HG03460 (cell line): ENCODE measurements at regions not wholly inside any gene's neighbourhood (a gene's known extent, or its start where the extent isn't known, plus 50 kb on each side); places are given as distances from the start of the nearest gene placed in this dataset.
"Not testable (repeated sequence)": the region's sequence is repeated elsewhere in the genome, so short reads cannot be mapped to it uniquely, and the experiment has no call there.

Experiments
- ATAC-seq: cut with Tn5 transposase; IDR thresholded peaks from one replicate; pipeline ENCODE4 v1.9.1; 2021; ENCODE audit not compliant: unreplicated experiment

- no peak for ATAC-seq
These were observed 176.2 kb downstream of the SMC2 start for GRCh38 chr9:104269996-104270963.

DNA sequence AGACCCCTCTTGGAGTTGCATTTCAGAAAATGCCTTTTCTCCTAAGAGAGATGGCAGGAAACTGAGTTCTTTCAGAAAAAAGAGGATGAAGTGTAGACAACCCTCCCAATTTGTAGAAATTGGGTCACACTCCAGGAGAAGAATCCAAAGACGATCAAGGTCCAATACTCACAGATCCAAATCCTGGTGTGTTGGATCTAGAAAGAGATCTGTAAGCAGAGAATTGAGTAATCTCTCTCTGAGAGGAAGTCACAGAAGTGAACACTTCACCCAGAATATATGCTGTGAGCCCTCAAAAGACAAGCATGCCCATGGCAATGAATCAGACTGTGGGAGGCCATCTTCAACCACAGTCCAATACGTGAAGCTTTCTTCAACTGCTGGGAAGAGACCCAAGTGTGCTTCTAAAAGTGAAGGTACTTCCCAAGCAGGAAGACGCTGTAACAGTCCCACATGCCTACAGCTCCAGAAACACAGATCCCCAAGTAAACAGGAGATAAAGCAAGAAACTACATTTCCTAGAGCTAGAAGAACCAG lies 182.7 kb downstream of the SMC2 start:
- ATAC-seq, result no peak

DNA sequence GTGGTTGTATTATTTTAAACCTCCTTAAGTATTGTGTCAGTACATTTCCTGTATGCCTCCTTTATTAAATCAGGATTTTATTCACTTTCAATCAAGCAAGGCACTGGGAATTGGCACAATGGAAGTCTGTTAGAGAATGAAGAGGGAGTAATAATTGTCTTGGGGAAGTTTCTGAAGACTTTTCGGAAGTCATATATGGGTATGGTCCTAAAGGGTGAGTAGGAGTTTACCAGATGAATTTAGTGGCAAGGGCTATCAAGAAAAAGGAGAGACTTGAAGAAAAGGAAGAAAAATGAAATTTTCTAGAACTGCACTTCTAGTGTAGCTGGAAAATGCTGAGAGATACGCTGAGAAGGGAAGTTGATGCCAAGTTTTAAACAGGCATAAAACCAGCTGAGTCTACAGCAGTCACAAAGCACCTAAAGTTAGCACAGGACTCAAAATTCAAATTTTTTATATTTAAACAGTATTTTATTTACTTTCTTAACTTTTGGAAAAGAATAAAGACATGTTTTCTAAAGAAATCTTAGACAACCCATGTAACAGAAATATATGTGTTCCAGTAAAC lies 184.9 kb downstream of the SMC2 start:
- ATAC-seq, result no peak

DNA sequence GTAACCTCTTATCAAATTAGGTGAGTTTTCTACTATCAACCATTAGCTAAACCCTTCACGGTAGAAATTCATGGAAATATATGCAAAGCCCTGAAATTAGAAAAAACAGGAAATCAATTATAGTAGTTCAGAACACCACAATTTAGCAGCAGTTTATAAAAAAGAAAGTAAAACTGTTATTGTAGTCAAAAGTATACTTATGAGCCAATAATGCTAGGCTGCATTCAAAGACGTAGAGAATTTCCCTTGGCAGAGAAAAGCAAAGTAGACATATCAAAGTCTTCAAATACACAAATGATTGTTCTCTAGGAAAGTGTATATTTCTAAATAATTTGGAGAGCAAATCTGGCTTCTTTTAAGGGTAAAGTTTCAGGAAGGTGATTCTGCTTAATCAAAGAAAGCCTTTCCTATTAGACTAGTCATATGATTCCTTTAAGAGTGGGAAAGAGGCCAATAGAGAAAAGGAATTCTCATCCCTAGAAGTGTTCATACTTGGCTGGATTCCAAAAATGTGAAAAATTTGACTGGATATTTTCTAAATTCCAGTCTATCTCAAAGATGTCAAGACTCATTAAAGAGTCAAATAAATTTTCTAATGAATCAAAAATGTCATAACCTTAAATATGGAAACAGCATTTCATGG lies 185.5 kb downstream of the SMC2 start:
- ATAC-seq, result no peak

- ATAC-seq, result no peak
These were observed 186.1 kb downstream of the SMC2 start for GRCh38 chr9:104280178-104280560.

DNA sequence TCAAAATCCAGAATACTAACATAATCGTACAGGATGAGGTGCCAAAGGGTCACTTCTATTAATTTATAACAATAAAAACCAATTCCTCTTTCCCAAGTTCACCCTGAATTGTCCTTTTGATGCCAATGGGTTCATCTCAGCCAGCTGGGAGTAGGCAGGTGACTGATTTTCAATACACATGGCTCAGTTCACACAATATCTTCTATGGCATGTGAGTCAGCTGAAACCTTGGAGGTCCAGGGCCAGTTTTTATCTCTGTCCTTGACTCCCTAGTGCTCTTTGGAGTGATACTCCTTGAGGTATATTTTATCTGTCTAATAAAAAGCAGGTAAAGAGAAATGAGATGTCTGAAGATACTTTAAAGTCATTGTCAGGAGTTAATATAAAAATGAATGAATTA lies 186.6 kb downstream of the SMC2 start:
- no peak for ATAC-seq

GRCh38 chr9:104286187-104286586 lies 192.1 kb downstream of the SMC2 start:
- ATAC-seq, result no peak

DNA sequence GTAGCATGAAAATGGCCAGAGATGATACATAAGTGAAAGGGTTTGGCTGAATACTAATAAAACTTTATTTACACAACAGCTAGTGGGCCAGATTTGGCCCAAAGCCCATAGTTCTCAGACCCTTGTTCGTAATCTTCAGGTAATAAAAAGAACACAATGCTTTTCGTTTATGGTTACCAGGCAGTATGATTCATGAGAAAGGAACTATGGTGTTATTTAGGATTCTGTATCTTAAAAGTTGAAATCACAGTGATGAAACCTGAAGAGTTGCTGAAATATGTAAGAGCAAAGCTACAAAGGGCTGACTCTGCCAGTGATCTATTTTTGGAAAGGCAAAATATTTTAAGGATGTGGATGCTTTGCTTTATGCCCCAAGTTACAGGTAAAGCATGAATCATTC lies 192.7 kb downstream of the SMC2 start:
- no peak for ATAC-seq

DNA sequence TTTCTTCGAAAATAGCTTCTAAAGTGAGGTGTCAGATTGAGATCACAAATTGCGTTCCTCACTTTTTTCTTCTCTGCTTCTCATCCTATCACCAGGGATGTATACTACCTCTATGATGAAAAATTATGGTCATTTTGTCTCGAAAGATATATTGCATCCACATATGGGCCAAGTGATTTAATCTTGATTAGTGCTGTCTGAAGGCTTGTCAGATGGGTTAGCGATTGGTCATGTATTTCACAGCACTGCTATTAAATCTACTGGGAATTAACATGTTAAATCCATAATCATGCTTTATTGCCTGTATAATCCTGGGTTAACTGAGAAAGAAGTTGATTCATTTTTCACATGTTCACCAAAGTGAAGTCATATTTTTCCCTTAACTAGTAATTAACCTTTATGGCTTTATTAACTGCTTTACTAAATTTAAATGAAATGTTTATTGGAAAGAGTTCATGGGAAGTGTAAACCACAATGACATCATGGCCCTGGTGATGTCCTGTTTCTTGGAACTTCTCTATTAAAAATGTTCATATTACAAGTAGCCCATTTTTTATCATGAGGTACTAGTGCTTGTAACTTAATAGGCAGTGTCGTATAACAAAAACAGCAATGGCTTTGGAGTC lies 193.3 kb downstream of the SMC2 start:
- ATAC-seq, result no peak

GRCh38 chr9:104293877-104294276 lies 199.8 kb downstream of the SMC2 start:
- no peak for ATAC-seq

GRCh38 chr9:104300124-104300523 lies 203.9 kb upstream of the OR13F1 start:
- no peak for ATAC-seq

GRCh38 chr9:104301755-104302154 lies 202.3 kb upstream of the OR13F1 start:
- ATAC-seq, result no peak

GRCh38 chr9:104302775-104303174 lies 201.3 kb upstream of the OR13F1 start:
- ATAC-seq, result no peak

GRCh38 chr9:104304925-104305324 lies 199.1 kb upstream of the OR13F1 start:
- no peak for ATAC-seq

DNA sequence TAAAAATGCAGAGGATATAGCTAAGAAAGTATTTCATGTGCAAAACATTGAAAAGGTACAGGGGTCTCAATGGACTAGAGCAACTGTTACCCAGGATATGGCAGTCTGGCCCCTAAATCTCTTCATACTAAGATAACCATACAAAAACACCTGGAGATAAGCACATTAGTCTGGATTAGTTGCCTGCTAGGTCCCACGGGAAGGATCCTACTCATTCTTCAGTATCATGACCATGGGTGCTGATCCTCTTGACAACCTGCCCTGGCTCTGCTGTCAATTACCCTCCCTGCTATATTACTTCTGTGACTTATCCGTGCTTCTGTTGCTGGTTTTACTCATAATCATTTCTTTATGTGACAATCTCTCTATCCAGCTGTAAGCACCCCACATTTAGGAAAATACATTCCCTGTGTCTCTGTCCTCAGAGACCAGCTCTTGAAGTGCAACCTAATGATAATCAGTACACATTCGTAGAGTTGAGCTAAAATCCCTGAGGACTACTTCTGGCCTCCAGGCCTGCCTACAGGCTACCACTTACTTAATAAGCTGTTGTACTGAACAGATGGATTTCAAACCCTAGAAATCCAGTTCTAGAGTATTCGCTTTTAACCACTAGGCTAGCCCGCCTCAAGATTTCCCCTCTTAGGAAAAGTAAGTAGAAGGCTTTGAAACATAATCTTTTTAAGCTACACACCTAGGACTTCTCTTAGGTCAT lies 190.5 kb upstream of the OR13F1 start:
- no peak for ATAC-seq

GRCh38 chr9:104316201-104317009 lies 187.7 kb upstream of the OR13F1 start:
- ATAC-seq, result not testable (repeated sequence)

DNA sequence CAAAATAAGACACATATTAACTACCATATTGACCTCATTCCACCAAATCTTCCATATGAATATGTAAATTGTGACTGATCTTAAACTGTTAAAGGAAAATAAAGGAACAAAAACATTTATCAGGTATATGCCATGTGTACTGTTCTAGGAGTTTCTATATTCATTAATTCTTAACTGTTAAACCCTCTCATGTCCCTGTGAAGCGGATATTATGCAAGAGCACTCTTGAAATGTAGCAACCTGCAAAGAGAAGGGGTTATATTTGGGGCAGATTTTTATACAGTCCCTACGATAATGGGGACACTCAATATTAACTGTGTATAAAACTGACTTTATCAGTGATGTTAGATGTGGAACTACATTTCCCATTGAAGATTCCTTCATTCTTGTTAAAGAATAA lies 184.9 kb upstream of the OR13F1 start:
- ATAC-seq, result no peak

- no peak for ATAC-seq
These were observed 184.4 kb upstream of the OR13F1 start for GRCh38 chr9:104319685-104320084.

- ATAC-seq, result no peak
These were observed 181.5 kb upstream of the OR13F1 start for GRCh38 chr9:104322596-104322995.
